22Rv1 (cell line): ENCODE measurements at regions not wholly inside any gene's neighbourhood (a gene's known extent, or its start where the extent isn't known, plus 50 kb on each side); places are given as distances from the start of the nearest gene placed in this dataset.

Source experiments
- CTCF ChIP-seq: fragments of 450-650 bp; IDR thresholded peaks from 2 replicates; pipeline ENCODE4 v1.5.1; 2017; ENCODE audit warnings: mild to moderate bottlenecking
- ZFX ChIP-seq: fragments of 450-650 bp; IDR thresholded peaks from 2 replicates; pipeline ENCODE4 v1.6.1; 2017; ENCODE audit warnings: antibody characterized with exemption, borderline replicate concordance

- TF ChIP-seq CTCF: no peak
- no peak for TF ChIP-seq ZFX
These were observed 140.2 kb downstream of the CYB561 start for GRCh38 chr17:63305857-63306256.
